DMS53 treated with DMSO at 0.1 percent for 48 hours (cell line): ENCODE measurements at regions not wholly inside any gene's neighbourhood (a gene's known extent, or its start where the extent isn't known, plus 50 kb on each side); places are given as distances from the start of the nearest gene placed in this dataset.

Experiments
- DNase-seq: peaks from one replicate; lab custom pipeline; 2025; ENCODE audit not compliant: unreplicated experiment; lab: John Stamatoyannopoulos, UW

DNA sequence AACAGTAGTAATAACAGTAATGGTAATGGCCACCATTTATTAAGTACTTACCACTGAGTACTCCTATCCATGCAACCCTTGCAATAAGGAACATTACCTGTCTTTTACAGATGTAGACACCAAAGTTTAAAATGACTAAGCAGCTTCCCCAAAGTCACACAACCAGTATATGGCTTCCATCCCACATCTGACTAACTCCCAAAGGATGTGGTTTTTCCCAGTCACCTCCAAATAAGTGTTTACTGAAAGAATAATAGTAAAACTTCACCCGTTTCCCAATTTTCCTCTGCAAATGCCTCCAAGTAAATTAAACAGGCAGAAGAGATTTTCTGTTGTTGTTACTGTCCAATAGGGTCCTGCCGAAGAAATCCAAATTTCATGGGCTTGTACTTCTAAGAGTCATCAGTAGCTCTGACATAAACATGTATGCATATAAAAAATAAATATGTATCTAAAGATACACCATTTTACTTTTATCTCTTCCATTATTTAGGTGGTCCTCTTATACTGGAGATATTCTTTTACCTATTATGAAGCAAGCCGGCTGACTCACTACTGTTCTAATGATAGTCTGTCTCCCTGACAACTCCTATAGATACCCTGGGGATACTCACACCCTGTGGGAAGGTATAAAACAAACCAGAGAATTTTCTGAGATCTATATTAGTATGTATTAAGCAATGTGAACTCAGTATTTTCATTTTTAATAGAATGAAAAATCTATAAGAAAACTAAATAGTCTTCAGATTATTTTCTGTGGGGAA lies 77.9 kb upstream of the ID4 start:
- no peak for DNase-seq

DNA sequence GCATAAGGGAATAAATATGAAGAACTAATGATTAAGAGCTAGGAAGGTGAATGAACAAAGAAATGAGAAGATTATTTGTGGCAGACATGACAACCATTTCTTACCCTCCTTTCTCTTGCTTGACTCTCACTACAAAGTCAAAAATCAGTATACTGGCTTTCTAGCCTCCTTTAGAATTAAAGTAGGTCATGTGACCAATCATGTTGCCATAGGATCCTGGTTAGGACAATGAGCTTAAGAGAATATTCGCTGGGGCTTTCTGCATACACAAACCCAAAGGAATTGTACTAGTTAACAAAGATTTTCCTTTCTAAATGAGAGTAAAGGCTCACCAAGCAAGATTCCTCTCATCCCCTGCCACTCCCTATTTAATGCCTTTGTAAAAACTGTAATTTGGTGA lies 76.0 kb upstream of the ID4 start:
- DNase-seq = no peak

DNA sequence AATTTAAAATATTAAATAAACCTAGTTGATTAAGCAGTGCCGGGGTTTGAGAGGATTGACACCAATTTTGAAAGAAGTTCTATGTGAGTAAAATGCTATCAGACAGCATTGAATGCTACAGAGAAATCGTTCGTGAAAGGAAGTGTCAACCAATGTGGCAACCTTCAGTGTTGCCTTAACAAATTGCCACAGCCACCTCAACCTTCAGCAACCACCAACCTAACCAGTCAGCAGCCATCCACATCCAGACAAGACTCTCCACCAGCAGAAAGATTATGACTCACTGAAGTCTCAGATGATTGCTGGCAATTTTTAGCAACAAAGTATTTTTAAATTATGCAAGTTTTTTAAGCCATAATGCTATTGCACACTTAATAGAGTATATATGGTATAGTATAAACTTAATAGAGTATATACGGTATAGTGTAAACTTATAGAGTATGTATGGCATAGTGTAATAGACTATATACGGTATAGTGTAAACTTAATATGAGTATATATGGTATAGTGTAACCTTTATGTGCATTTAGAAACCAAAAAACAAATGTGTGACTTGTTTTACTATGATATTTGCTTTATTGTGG lies 65.3 kb upstream of the ID4 start:
- DNase-seq = no peak

DNA sequence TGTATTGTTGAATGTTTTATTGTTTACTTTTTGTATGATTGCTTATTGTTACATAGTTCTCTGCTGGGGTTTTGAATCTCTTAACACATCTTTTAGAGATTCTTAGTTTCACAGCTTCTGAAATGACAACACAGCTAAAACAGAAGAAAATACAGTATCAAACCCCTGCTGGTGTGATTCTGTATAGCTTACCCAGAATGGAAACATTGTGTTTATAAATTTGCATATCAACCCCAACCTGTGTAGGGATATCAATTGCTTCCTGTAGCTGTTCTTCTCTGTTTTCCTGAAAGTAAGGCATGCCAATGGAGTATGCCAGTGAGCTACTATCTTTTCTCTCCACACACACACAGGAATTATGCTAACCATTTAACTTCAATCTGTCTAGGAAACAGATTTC lies 64.3 kb upstream of the ID4 start:
- DNase-seq = no peak

DNA sequence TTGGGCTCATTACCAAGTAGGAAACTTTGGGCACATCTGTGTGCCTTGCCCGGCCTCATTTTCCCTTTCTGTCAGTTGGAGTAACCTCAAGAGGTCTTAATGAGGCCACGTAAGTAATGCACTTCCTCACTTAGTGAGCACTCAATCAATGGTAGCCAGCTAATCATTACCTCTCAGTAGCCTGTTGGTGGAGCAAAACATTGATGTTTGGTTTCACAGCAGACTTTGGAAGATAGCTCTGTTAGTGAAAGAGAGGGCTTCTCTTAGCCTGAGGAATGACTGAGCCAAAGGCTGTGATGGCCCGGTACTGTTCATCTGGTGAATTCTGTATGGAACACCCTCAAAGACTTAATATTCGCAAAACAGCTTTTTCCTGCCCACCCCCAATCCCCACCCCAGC lies 55.9 kb upstream of the ID4 start:
- DNase-seq = no peak

DNA sequence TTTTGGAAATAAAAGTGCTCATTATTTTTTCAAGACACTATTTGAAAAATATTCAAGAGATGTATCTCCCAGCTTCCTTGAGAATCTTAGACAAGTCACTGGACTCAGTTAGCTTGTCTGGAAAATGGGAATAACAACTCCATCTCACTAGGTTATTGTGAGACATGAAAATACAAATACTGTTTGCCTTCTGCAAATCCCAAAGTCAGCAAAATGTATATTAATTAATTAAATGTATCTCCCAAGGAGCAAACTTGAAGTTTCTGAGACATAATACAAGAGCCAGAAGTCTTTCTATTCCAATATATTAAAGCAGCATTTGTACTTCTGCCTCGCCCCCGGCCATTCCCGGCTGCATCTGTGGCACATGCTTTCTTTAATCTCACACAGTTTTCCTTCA lies 54.6 kb upstream of the ID4 start:
- DNase-seq = no peak
